ENCODE measurements at regions not wholly inside any gene's neighbourhood (a gene's known extent, or its start where the extent isn't known, plus 50 kb on each side); places are given as distances from the start of the nearest gene placed in this dataset.

- H3K4me1 ChIP-seq (ENCODE audit: low read depth): no peaks in the 10 kb centered on the region
- H3K36me3 ChIP-seq (ENCODE audit: low read depth): no peaks in the 10 kb centered on the region
- no peak for TF ChIP-seq CTCF (IDR thresholded peaks at IDR 0.05)
- ATAC-seq (no peak), DNase-seq (no peak)
- H3K4me3 ChIP-seq: no peak overlapping the region
- H3K9me3 ChIP-seq: no peaks in the 10 kb centered on the region
- intact Hi-C loops (cut with DNase I, micrococcal nuclease): no loop called here
Observed at GRCh38 chr7:3215624-3216585, 85.1 kb upstream of the SDK1 start.

- Histone ChIP-seq H3K4me3 (no peak overlapping the region), H3K4me1 (ENCODE audit: low read depth) (no peaks in the 10 kb centered on the region), H3K9me3 (no peaks in the 10 kb centered on the region), H3K36me3 (ENCODE audit: low read depth) (no peaks in the 10 kb centered on the region)
- no peak for TF ChIP-seq CTCF (IDR thresholded peaks at IDR 0.05)
- DNase-seq: no peak
- no peak for ATAC-seq
- intact Hi-C loops (cut with DNase I, micrococcal nuclease): no loop called here
Observed at GRCh38 chr7:3217166-3217565, 83.9 kb upstream of the SDK1 start.

- Histone ChIP-seq H3K9me3 (no peaks in the 10 kb centered on the region), H3K36me3 (ENCODE audit: low read depth) (no peaks in the 10 kb centered on the region), H3K4me1 (ENCODE audit: low read depth) (no peaks in the 10 kb centered on the region), H3K4me3 (no peak overlapping the region)
- ATAC-seq (no peak), DNase-seq (no peak)
- no peak for TF ChIP-seq CTCF (IDR thresholded peaks at IDR 0.05)
- intact Hi-C loops (cut with DNase I, micrococcal nuclease): no loop called here
Observed at GRCh38 chr7:3218411-3219225, 82.4 kb upstream of the SDK1 start.

- no peak overlapping the region for H3K4me3 ChIP-seq
- H3K9me3 ChIP-seq: no peaks in the 10 kb centered on the region
- ATAC-seq (no peak), DNase-seq (no peak)
- H3K4me1 ChIP-seq (ENCODE audit: low read depth): no peaks in the 10 kb centered on the region
- no peaks in the 10 kb centered on the region for H3K36me3 ChIP-seq (ENCODE audit: low read depth)
- intact Hi-C loops (cut with DNase I, micrococcal nuclease): no loop called here
- TF ChIP-seq CTCF (IDR thresholded peaks at IDR 0.05): no peak
Observed at GRCh38 chr7:3229904-3230470, 71.1 kb upstream of the SDK1 start.

- H3K9me3 ChIP-seq: no peaks in the 10 kb centered on the region
- H3K4me3 ChIP-seq: no peak overlapping the region
- no peaks in the 10 kb centered on the region for H3K36me3 ChIP-seq (ENCODE audit: low read depth)
- intact Hi-C loops (cut with DNase I, micrococcal nuclease): no loop called here
- ATAC-seq (no peak), DNase-seq (no peak)
- H3K4me1 ChIP-seq (ENCODE audit: low read depth): no peaks in the 10 kb centered on the region
- TF ChIP-seq CTCF (IDR thresholded peaks at IDR 0.05): no peak
Observed at GRCh38 chr7:3230908-3231307, 70.1 kb upstream of the SDK1 start.

Measured in mucosa of descending colon (tissue), 3 donors.